Thyroid gland (tissue), 4 donors: ENCODE measurements at regions not wholly inside any gene's neighbourhood (a gene's known extent, or its start where the extent isn't known, plus 50 kb on each side); places are given as distances from the start of the nearest gene placed in this dataset.

Experiments
- DNase-seq, 2 donors: peaks; one replicate each; pipeline ENCODE4 v3.0.0-alpha.2; 2019
- H3K27ac ChIP-seq, 3 donors: fragments of 200-600 bp; sonication (generic); 1 replicate in 2 of 3; 2 replicates in 1 of 3; pipeline ENCODE4 v1.5.1; 2016 to 2019; ENCODE audit warnings: mild to moderate bottlenecking in 1 of 3, moderate library complexity in 1 of 3
- H3K27me3 ChIP-seq: fragments of 200-600 bp; sonication (generic); one replicate; pipeline ENCODE4 v1.5.1; 2019
- H3K36me3 ChIP-seq, 2 donors: fragments of 200-600 bp; sonication (generic); one replicate each; pipeline ENCODE4 v1.5.1; 2016 to 2019
- H3K4me1 ChIP-seq, 2 donors: fragments of 200-600 bp; sonication (generic); one replicate each; pipeline ENCODE4 v1.5.1; 2017 to 2019
- H3K4me3 ChIP-seq, 3 donors: fragments of 200-600 bp; sonication (generic); replicated peaks in 1 of 3; 1 replicate in 2 of 3; 2 replicates in 1 of 3; pipeline ENCODE4 v1.5.1; 2016; ENCODE audit warnings: mild to moderate bottlenecking in 1 of 3
- H3K9me3 ChIP-seq: fragments of 200-600 bp; sonication (generic); one replicate; pipeline ENCODE4 v1.5.1; 2017
- CTCF ChIP-seq, 6 experiments: fragments of 200-600 bp in 3 of 6; fragments of 450-650 bp in 3 of 6; sonication (generic) in 3 of 6; IDR thresholded peaks; one replicate each; pipeline ENCODE4 v1.5.1; 2016 to 2019; ENCODE audit warnings: antibody characterized with exemption in 6 of 6, mild to moderate bottlenecking in 2 of 6, inconsistent platforms in 1 of 6, moderate library complexity in 1 of 6
- POLR2A ChIP-seq, 2 donors: fragments of 450-650 bp; IDR thresholded peaks; one replicate each; pipeline ENCODE4 v1.6.1; 2017; ENCODE audit warnings: antibody characterized with exemption in 2 of 2, mild to moderate bottlenecking in 2 of 2, moderate library complexity in 1 of 2
- WGBS, 2 donors: methylation state at CpG; one replicate each; pipeline ENCODE4 v1.1.5; 2017; 5-methylcytosine and 5-hydroxymethylcytosine counted together
- intact Hi-C: fragments of 100-400 bp; cut with DNase I; formaldehyde crosslinking; loops from one replicate; pipeline ENCODE4 v1.15.1; 2023

GRCh38 chr3:127137113-127137512, 55.8 kb upstream of the PRR23E start:
- no peaks in the 10 kb centered on the region for H3K27me3 ChIP-seq
- 94 to 96% methylated on average over 6 to 8 of the region's 8 CpGs for whole genome bisulfite sequencing, 2 donors
- H3K4me3 ChIP-seq, result no peak overlapping the region
- intact Hi-C loops, result no loop called here
- DNase-seq, result no peak
- H3K9me3 ChIP-seq, result no peaks in the 10 kb centered on the region
- peaks cover 11 to 29% of the 10 kb centered on the region in 2 donors for H3K4me1 ChIP-seq
- no peaks in the 10 kb centered on the region for H3K36me3 ChIP-seq
- H3K27ac ChIP-seq, result no peak overlapping the region
- TF ChIP-seq CTCF (IDR thresholded peaks at IDR 0.05), result no peak
- no peak for TF ChIP-seq POLR2A (IDR thresholded peaks at IDR 0.05)

DNA sequence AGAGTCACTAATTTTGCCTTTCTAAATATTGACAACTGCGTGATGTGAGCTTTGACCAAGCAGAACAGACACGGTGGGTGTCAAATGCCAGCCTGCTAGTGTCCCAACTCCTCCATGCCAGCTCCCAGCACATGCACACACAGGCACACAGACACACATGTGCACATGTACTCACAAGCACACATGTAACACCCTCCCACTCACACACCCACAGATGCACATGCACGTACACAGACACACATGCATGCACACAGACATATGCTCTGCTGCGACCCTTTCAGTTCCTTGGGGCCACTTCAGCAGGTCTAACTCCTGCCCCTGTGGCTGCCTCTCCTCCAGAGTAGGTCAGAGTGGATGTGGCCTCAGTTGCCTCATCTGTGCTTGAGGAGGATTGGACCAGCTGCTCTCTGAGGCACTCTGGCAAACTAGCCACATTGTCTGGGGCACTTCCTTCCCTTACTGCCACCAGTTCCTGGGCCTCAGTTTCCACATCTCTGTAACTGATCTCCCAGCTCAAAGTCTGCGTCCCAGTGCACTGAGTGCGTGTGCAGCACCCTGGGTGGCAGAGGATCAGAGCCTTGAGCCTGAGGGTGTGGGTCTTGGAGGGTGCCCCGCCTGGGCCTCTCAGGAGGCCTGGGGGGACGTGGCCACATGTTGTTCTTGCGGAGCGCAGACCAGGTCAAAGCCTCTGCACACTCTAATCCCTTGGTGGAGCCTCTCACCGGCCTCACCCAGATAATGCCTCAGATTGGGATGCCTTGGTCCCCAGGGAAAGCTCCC, 55.0 kb upstream of the PRR23E start:
- DNase-seq, result no peak
- Histone ChIP-seq H3K4me3 (no peak overlapping the region), H3K36me3 (no peaks in the 10 kb centered on the region), H3K9me3 (no peaks in the 10 kb centered on the region), H3K27me3 (no peaks in the 10 kb centered on the region), H3K27ac (peak overlapping the region in 1 of 3 donors; percentile 37), H3K4me1 (peaks cover 11 to 29% of the 10 kb centered on the region in 2 donors)
- intact Hi-C loops, result no loop called here
- WGBS, 2 donors, result 88 to 89% methylated on average over 6 to 11 of the region's 11 CpGs
- TF ChIP-seq POLR2A (IDR thresholded peaks at IDR 0.05), result no peak
- TF ChIP-seq CTCF (IDR thresholded peaks at IDR 0.05), result no peak

DNA sequence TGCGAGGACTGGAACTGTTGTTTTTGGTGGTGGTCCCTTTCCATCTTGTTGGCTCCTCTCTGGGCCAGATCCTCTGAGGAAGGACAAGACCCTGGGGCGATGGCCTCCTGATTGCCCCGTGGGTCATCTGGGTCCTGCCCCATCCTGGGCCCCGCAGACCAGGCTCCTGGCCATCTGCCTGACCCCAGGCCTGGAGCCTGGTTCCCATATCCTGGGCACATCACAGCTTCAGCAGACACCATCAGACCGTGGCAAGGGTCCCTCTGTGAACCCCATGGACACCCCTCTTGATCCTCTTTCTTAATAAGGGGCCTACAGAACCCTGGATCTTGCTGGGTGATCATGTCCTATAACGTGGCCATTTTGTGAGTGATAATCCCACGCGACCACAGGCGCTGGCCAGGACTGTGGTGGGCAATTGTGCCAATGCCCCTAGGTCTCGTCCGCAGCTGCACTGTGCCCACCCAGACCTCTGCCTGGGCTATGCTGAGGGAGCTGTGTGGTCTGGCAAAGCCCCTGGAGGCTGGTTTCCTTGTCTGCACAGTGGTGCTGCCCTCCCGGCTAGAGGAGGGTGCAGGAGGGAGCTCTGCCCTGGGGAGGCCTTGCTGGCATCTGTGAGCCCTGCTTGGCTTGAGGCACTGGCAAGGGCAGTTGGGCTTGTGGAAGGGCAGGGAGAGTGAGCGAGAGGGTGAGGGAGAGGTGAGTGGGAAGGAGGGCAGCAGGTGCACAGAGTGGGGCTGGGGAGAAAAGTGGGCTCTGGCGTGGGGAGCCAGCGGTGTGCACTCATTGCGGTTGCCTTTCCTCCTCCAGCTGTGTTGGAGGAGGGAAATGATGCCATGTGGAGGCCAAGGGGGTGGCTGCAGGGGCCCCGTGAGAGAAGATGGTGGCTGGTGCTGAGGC, 53.1 kb upstream of the PRR23E start:
- H3K27me3 ChIP-seq, result no peaks in the 10 kb centered on the region
- H3K27ac ChIP-seq, result no peak overlapping the region
- H3K36me3 ChIP-seq, result no peaks in the 10 kb centered on the region
- 89 to 91% methylated on average over 11 to 14 of the region's 17 CpGs for WGBS, 2 donors
- no peaks in the 10 kb centered on the region for H3K9me3 ChIP-seq
- TF ChIP-seq CTCF (IDR thresholded peaks at IDR 0.05) (no peak), POLR2A (IDR thresholded peaks at IDR 0.05) (no peak)
- intact Hi-C loops, result no loop called here
- no peak for DNase-seq
- H3K4me3 ChIP-seq, result no peak overlapping the region
- peaks cover 8 to 24% of the 10 kb centered on the region in 2 donors for H3K4me1 ChIP-seq

DNA sequence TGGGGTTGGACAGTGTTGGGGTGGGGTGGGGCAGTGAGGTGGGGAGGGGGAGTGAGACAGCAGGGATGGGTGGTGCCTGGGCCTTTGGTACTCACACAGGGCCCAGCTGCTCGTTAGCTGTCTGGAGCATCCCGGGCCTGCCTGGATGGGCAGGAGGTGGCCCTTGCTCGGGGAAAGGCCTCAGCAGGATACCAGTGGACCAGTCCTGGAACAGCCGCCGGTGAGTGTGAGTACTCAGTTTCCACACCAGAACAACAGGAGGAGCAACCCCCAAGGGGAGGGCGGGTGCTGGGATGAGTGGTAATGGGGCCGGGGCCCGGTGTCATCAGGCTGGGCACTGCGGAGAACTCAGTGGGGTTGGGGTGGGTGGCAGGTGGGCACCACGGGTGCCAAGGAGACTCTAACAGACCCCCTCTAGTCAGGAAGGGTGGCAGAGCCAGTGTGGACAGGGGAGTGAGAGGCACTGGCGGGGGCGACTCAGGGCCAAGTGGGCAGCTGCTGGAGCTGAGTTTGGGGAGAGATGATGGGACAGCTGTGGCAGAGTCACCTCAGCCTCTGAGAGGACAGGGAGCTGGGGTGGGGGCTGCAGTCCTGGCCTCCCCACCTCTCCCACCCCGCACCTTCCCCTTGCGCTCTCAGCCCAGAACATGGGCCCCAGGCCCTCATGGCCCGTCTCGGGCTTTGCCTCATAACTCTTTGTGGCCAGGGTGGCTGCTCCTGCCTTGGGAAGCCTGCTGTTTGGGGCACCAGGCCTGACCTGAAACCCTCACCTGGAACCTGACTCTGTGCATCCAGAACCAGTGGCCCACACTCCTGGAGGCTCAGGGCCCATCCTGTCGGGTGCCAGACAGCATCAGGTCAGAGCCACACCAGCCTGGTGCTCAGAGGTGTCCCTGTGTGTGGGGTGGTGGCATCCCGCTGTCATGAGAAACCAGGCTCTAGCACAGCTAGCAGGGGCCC, 52.1 kb upstream of the PRR23E start:
- Histone ChIP-seq H3K36me3 (no peaks in the 10 kb centered on the region), H3K4me1 (peaks cover 0 to 15% of the 10 kb centered on the region in 2 donors), H3K27me3 (no peaks in the 10 kb centered on the region), H3K27ac (no peak overlapping the region), H3K9me3 (no peaks in the 10 kb centered on the region), H3K4me3 (no peak overlapping the region)
- WGBS, 2 donors, result 88 to 91% methylated on average over 12 to 17 of the region's 18 CpGs
- no peak for TF ChIP-seq POLR2A (IDR thresholded peaks at IDR 0.05)
- TF ChIP-seq CTCF (IDR thresholded peaks at IDR 0.05), result no peak
- DNase-seq, result no peak
- intact Hi-C loops, result no loop called here
